ENCODE measurements at regions not wholly inside any gene's neighbourhood (a gene's known extent, or its start where the extent isn't known, plus 50 kb on each side); places are given as distances from the start of the nearest gene placed in this dataset.

GRCh38 chr14:24688030-24688658 is 54.2 kb upstream of the GZMB start:
- Histone ChIP-seq H3K9ac (ENCODE audit: insufficient read depth, low read length) (no peak overlapping the region), H3K36me3 (ENCODE audit: control insufficient read depth, insufficient read depth, low read length) (no peaks in the 10 kb centered on the region)

More at GRCh38 chr14:24688030-24688658, 54.2 kb upstream of the GZMB start:
- Histone ChIP-seq H3K79me2 (ENCODE audit: control insufficient read depth, insufficient read depth, low read length) (no peaks in the 10 kb centered on the region), H3K4me1 (ENCODE audit: control insufficient read depth, extremely low read depth, insufficient read depth, low read length) (no peaks in the 10 kb centered on the region), H4K20me1 (ENCODE audit: control insufficient read depth, extremely low read depth, insufficient read depth, low read length) (no peaks in the 10 kb centered on the region), H3K27ac (ENCODE audit: insufficient read depth, low read length) (no peak overlapping the region), H3K9me3 (ENCODE audit: control insufficient read depth, insufficient read depth, low read depth, low read length) (no peaks in the 10 kb centered on the region), H3K27me3 (ENCODE audit: control insufficient read depth, insufficient read depth, low read length) (no peaks in the 10 kb centered on the region), H3K4me3 (replicated peaks in 1 of 4; ENCODE audit: control extremely low read depth in 1 of 4, insufficient read depth in 1 of 4, low read depth in 3 of 4, low read length in 4 of 4) (no peak overlapping the region), H3K4me2 (ENCODE audit: extremely low read depth, insufficient read depth, low read length) (no peak overlapping the region), H2AFZ (ENCODE audit: low read length) (no peak overlapping the region)
- TF ChIP-seq, protein P1, sequence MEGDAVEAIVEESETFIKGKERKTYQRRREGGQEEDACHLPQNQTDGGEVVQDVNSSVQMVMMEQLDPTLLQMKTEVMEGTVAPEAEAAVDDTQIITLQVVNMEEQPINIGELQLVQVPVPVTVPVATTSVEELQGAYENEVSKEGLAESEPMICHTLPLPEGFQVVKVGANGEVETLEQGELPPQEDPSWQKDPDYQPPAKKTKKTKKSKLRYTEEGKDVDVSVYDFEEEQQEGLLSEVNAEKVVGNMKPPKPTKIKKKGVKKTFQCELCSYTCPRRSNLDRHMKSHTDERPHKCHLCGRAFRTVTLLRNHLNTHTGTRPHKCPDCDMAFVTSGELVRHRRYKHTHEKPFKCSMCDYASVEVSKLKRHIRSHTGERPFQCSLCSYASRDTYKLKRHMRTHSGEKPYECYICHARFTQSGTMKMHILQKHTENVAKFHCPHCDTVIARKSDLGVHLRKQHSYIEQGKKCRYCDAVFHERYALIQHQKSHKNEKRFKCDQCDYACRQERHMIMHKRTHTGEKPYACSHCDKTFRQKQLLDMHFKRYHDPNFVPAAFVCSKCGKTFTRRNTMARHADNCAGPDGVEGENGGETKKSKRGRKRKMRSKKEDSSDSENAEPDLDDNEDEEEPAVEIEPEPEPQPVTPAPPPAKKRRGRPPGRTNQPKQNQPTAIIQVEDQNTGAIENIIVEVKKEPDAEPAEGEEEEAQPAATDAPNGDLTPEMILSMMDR (conservative IDR thresholded peaks at IDR 0.05 in 1 of 2, IDR thresholded peaks at IDR 0.05 in 1 of 2; ENCODE audit: low read depth in 1 of 2, low read length in 2 of 2), result no peak
- TF ChIP-seq EZH2 (IDR thresholded peaks at IDR 0.05; ENCODE audit: low read length, missing control alignments), result no peak
- no peak for DNase-seq (ENCODE audit: low read depth in 2 of 2)

Measured in fibroblast of lung (primary cell).